HG02938 (cell line): ENCODE measurements at regions not wholly inside any gene's neighbourhood (a gene's known extent, or its start where the extent isn't known, plus 50 kb on each side); places are given as distances from the start of the nearest gene placed in this dataset.
"Not testable (repeated sequence)": the region's sequence is repeated elsewhere in the genome, so short reads cannot be mapped to it uniquely, and the experiment has no call there.

Experiments
- ATAC-seq: cut with Tn5 transposase; IDR thresholded peaks from one replicate; pipeline ENCODE4 v1.9.1; 2021; ENCODE audit warnings: mild to moderate bottlenecking, moderate library complexity; ENCODE audit not compliant: unreplicated experiment

DNA sequence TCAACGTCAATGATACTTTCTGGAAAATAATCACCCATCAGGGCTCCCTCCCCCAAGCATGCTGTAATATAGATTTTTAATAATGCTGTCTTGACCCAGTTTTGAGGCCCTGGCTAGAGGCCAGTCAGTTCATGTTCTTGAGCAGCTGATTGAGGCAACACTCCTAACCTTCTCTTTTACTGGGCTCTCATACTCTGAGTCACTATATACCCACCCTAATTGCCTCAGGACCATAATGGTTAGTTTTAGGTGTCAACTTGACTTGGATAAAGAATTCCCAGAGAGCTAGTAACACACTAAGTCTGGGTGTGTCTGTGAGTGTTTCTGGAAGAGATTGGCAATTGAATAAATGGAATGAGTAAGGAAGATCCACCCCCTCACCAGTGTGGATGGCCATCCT is 527.0 kb upstream of the ATP2B1 start:
- no peak for ATAC-seq

DNA sequence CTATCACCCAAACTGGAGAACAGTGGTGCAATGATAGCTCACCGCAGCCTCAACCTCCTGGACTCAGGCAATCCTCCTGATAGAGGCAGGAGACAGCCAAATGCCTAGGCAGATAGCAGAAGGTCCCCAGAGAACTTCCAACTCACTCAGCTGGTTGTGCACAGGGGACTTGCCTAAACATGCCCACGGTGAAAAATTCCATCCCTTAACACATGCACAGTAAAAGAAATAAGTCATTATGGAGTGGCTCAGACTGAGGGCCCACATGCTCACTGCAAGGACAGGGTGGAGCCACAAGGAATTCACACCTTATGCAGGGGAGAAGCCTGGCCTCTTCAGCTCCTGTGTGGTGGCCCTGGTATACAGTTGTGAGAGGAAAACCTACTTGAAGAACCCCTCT is 525.8 kb upstream of the ATP2B1 start:
- ATAC-seq, result no peak

DNA sequence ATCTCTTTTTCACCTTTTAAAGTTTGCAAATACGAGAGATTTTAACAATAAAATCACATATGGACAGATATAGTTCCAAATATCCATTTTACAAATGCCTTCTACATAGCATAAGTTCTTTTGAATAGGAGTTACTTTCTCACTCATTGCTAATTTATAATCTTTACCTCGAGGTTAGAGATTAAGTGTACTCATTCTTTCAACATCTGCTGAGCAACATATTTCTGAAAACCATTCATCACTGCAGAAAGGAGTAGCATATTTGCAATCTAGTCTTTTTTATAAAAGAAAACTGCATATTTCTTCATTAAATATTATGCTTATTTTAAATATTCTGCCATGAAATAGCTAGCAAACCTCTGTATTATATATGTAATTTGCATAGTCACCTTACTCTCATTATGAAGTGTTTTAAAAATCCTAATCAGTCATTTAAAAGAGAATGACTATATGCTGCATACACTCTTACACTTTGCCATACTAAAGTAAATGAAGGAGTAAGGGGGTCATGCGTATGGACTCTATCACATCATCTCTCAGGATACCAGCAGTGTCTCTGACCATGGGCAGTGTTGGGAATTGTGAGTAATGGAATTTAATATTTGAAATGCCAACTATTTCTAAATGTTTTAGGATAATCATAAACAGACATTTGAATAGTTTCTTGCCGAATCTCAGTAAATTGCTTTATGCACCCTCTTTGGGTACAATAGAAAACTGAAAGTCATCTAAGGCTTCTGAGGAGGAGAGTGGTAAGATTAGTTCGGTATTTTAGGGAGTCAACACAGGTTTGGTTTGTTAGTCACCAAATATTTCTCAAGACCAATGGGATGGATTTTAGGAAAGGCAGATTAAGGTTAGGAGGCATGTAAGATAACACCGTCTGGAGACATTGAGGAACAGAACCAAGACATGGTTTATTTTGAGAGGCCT is 524.8 kb upstream of the ATP2B1 start:
- no peak for ATAC-seq

GRCh38 chr12:90229407-90230170 is 521.0 kb upstream of the ATP2B1 start:
- ATAC-seq, result no peak

GRCh38 chr12:90226211-90226610 is 517.6 kb upstream of the ATP2B1 start:
- ATAC-seq, result no peak

DNA sequence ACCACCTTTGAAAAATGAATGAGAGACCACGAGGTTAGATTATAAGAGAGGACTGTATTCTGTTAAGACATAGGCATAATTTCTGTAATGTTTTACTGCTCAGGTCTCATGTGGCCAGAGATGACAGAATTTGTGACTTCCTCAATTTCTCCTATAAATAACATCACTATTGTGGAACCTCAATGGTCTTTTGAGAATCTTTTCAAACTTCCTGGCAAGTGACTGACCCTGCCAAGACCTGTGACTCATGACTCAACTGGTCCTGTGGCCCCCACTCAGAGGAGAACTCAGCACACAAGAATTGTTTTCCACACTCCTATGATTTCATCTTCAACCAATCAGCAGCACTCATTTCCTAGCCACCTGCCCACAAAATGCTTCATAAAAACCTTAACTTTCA is 508.2 kb upstream of the ATP2B1 start:
- no peak for ATAC-seq

DNA sequence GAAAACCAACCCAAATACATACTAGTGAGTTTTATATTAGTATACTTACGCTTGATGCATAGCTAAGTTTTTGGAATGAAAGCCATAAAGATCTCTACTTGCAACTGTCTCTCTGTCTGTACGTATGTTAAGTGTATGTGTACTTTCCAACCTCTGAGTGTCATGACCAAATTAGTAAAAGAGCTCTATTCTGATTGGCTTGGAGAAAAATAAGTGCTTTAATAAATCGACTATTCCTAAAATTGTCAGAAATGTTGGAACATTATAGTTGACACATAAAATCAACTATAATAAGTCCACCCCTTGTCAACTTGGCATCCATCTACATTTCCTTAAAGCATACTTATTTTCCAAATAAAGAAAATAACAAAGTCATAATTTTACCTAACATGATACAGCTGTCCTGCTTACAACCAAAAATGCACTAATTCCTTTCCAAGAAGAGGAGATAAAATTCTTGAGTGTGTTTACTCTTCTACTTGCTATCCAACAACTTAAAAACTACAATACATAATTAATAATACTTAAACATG is 507.4 kb upstream of the ATP2B1 start:
- no peak for ATAC-seq

- no peak for ATAC-seq
These were observed 502.4 kb upstream of the ATP2B1 start for GRCh38 chr12:90211017-90211416.

DNA sequence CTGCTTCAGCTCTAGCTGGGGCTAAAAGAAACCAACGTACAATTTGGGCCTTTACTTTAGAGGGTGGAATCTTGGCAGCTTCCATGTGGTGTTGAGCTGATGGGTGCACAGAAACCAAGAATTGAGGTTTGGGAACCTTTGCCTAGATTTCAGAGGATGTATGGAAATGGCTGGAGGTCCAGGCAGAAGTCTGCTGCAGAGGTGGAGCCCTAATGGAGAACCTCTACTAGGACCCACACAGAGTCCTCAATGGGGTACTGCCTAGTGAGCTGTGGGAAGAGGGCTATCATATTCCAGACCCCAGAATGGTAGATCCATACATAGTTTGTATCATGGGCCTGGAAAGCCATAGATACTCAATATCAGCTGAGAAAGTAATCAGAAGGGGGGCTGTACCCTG is 500.4 kb upstream of the ATP2B1 start:
- no peak for ATAC-seq

- ATAC-seq, result not testable (repeated sequence)
These were observed 499.7 kb upstream of the ATP2B1 start for GRCh38 chr12:90208379-90208778.

GRCh38 chr12:90207799-90208198 is 499.2 kb upstream of the ATP2B1 start:
- ATAC-seq, result no peak

DNA sequence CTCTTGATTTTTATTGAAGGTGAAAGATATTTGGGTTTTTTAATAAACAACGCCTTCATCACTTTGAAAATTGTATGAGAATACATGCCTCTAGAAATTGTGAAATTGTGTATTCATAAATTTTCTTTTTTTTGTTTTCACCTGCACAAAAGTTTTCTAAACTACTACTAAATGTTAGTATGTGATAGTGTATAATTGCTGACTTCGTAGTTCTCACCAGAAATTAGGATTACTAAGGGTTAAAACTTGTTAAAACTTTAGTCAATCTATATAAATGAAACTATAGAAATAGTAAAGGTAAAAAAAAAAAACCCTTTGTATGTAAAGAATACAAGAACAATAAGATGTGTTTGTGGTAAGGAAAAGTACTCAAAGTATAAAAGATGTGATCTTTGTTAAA is 496.5 kb upstream of the ATP2B1 start:
- no peak for ATAC-seq

GRCh38 chr12:90203556-90203955 is 494.9 kb upstream of the ATP2B1 start:
- no peak for ATAC-seq

GRCh38 chr12:90199006-90199405 is 490.4 kb upstream of the ATP2B1 start:
- ATAC-seq, result no peak

DNA sequence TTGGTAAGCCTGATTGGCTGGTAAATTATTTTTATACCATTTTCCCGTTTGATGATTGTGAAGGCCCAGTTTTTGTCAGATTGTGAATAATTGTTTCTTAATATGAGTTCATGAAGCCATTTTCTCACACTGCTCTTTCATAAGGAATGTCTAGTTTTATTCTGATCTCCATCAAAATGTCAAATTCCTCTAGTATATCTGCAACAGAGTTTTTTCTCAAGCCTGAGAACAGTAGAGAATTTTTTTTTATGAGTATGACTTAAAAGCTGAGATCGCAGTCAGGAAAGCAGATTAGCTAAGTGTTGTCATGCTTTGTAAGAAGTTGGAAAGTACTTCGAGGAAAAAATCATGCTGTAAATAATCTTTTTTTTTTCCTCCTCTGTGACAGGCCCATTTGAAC is 484.9 kb upstream of the ATP2B1 start:
- ATAC-seq, result no peak

DNA sequence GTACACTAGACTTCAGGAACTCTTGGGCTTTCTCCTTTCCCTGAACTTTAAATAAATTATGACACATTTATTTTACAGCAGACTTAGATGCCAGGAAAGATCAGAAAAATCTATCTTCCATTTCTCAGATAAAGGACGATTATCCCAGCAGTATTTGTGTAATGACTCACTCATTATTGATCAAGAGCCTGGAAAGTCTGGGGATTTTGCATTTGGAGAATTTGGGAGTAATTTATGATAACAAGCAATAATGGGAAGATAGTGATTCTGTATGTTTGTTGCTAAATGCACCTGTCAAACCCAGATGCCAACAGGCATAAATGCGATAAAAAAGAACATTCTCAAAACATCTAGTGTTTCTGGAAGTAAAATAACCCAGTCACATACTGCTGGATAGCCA is 480.2 kb upstream of the ATP2B1 start:
- no peak for ATAC-seq

DNA sequence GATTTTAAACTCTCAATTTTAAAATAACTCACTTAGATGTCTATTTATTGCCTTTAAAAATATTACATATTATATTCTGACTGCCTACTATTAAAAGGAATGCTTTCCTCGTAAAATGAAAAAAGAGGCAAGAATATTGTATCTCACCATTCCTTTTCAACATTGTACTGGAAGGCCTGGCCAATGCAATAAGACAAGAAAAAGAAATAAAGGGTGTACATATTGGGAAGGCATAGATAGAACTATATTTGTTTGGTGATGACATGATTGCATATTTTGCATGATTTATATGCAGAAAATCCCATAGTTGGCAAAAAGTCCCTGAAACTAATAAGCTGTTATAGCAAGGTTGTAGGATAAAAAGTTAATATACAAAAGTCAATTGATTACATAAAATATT is 474.6 kb upstream of the ATP2B1 start:
- no peak for ATAC-seq

GRCh38 chr12:90181216-90181615 is 472.6 kb upstream of the ATP2B1 start:
- ATAC-seq, result no peak

- no peak for ATAC-seq
These were observed 466.3 kb upstream of the ATP2B1 start for GRCh38 chr12:90174956-90175355.

GRCh38 chr12:90174198-90174510 is 465.5 kb upstream of the ATP2B1 start:
- ATAC-seq, result peak; percentile 61

GRCh38 chr12:90173499-90174197 is 465.0 kb upstream of the ATP2B1 start:
- ATAC-seq, result no peak
